Tibial nerve (tissue), 4 donors: ENCODE measurements at regions not wholly inside any gene's neighbourhood (a gene's known extent, or its start where the extent isn't known, plus 50 kb on each side); places are given as distances from the start of the nearest gene placed in this dataset.

ENCODE experiments used
- DNase-seq, 2 donors: peaks; one replicate each; pipeline ENCODE4 v3.0.0-alpha.2; 2019; ENCODE audit warnings: low spot score in 2 of 2
- H3K27ac ChIP-seq, 4 donors: fragments of 200-600 bp; sonication (generic) in 3 of 4; one replicate each; pipeline ENCODE4 v1.5.1; 2017 to 2019; ENCODE audit warnings: mild to moderate bottlenecking in 1 of 4
- H3K27me3 ChIP-seq, 2 donors: fragments of 200-600 bp; sonication (generic) in 1 of 2; one replicate each; pipeline versions ENCODE4 v1.5.1 to v1.6.0; 2017 to 2019
- H3K36me3 ChIP-seq, 3 donors: fragments of 200-600 bp; sonication (generic); one replicate each; pipeline ENCODE4 v1.5.1; 2018 to 2019
- H3K4me1 ChIP-seq, 4 donors: fragments of 200-600 bp; sonication (generic) in 3 of 4; one replicate each; pipeline ENCODE4 v1.5.1; 2017 to 2019
- H3K4me3 ChIP-seq, 4 donors: fragments of 200-600 bp; sonication (generic) in 3 of 4; one replicate each; pipeline ENCODE4 v1.5.1; 2017 to 2019; ENCODE audit warnings: mild to moderate bottlenecking in 1 of 4, moderate library complexity in 1 of 4
- H3K9me3 ChIP-seq, 4 donors: fragments of 200-600 bp; sonication (generic) in 3 of 4; one replicate each; pipeline ENCODE4 v1.5.1; 2017 to 2019
- CTCF ChIP-seq, 5 experiments: fragments of 200-600 bp in 3 of 5; fragments of 450-650 bp in 2 of 5; sonication (generic) in 3 of 5; IDR thresholded peaks; one replicate each; pipeline ENCODE4 v1.5.1; 2016 to 2019; ENCODE audit warnings: antibody characterized with exemption in 5 of 5, mild to moderate bottlenecking in 3 of 5, moderate library complexity in 2 of 5
- EP300 ChIP-seq, 2 donors: sonication (generic); formaldehyde crosslinking; IDR thresholded peaks; one replicate each; pipeline ENCODE4 v1.6.1; 2017; ENCODE audit warnings: antibody characterized with exemption in 2 of 2, mild to moderate bottlenecking in 1 of 2
- POLR2A ChIP-seq, 2 donors: fragments of 450-650 bp; IDR thresholded peaks; one replicate each; pipeline ENCODE4 v1.6.1; 2017; ENCODE audit warnings: antibody characterized with exemption in 2 of 2, mild to moderate bottlenecking in 2 of 2, moderate library complexity in 2 of 2
- WGBS, 2 donors: methylation state at CpG; one replicate each; pipeline ENCODE4 v1.1.5; 2018; 5-methylcytosine and 5-hydroxymethylcytosine counted together

GRCh38 chr2:111636905-111637304 is 247.1 kb downstream of the ANAPC1 start:
- TF ChIP-seq CTCF (IDR thresholded peaks at IDR 0.05) (no peak), POLR2A (IDR thresholded peaks at IDR 0.05) (no peak), EP300 (IDR thresholded peaks at IDR 0.05) (no peak)
- DNase-seq, result no peak
- Histone ChIP-seq H3K9me3 (peaks cover 0 to 21% (median 0%) of the 10 kb centered on the region in 4 donors), H3K4me1 (no peaks in the 10 kb centered on the region), H3K27me3 (no peaks in the 10 kb centered on the region), H3K4me3 (no peak overlapping the region), H3K36me3 (no peaks in the 10 kb centered on the region), H3K27ac (no peak overlapping the region)
- 92 to 95% methylated on average over 5 of the region's 5 CpGs for WGBS, 2 donors

GRCh38 chr2:111638274-111638877 is 245.6 kb downstream of the ANAPC1 start:
- Histone ChIP-seq H3K27ac (no peak overlapping the region), H3K36me3 (no peaks in the 10 kb centered on the region), H3K4me3 (no peak overlapping the region), H3K9me3 (peaks cover 0 to 21% (median 0%) of the 10 kb centered on the region in 4 donors), H3K4me1 (no peaks in the 10 kb centered on the region), H3K27me3 (no peaks in the 10 kb centered on the region)
- no peak for TF ChIP-seq EP300 (IDR thresholded peaks at IDR 0.05)
- TF ChIP-seq POLR2A (IDR thresholded peaks at IDR 0.05), result no peak
- TF ChIP-seq CTCF (IDR thresholded peaks at IDR 0.05), result no peak
- no peak for DNase-seq
- WGBS, 2 donors, result 79 to 89% methylated on average over 4 of the region's 4 CpGs

DNA sequence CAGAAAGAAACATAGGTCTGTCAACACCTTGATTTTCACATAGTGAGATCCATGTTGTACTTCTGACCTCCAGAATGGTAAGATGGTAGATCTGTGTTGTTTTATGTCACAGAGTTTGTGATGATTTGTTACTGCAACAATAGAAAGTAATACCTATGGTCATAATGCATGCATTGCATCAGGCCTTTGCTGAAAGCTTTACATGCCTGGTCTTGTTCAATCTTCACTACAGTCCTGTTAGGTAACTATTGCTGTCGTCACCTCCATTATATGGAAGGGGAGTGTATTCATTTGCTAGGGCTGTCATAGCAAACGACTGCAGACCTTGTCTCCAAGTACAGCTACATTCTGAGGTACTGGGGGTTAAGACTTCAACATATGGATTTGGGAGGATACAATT is 243.5 kb downstream of the ANAPC1 start:
- DNase-seq, result no peak
- H3K9me3 ChIP-seq, result peaks cover 0 to 21% (median 0%) of the 10 kb centered on the region in 4 donors
- H3K36me3 ChIP-seq, result no peaks in the 10 kb centered on the region
- H3K27me3 ChIP-seq, result no peaks in the 10 kb centered on the region
- TF ChIP-seq POLR2A (IDR thresholded peaks at IDR 0.05) (no peak), EP300 (IDR thresholded peaks at IDR 0.05) (no peak), CTCF (IDR thresholded peaks at IDR 0.05) (no peak)
- whole genome bisulfite sequencing, 2 donors, result 88 to 92% methylated on average over 2 of the region's 2 CpGs
- no peak overlapping the region for H3K27ac ChIP-seq
- H3K4me3 ChIP-seq, result no peak overlapping the region
- no peaks in the 10 kb centered on the region for H3K4me1 ChIP-seq

- Histone ChIP-seq H3K9me3 (peaks cover 0 to 35% (median 6%) of the 10 kb centered on the region in 4 donors), H3K4me3 (no peak overlapping the region), H3K4me1 (no peaks in the 10 kb centered on the region), H3K27me3 (no peaks in the 10 kb centered on the region), H3K36me3 (no peaks in the 10 kb centered on the region), H3K27ac (no peak overlapping the region)
- no peak for TF ChIP-seq POLR2A (IDR thresholded peaks at IDR 0.05)
- TF ChIP-seq EP300 (IDR thresholded peaks at IDR 0.05), result no peak
- no peak for TF ChIP-seq CTCF (IDR thresholded peaks at IDR 0.05)
- DNase-seq, result no peak
- WGBS, 2 donors, result 88 to 91% methylated on average over 2 of the region's 2 CpGs
Observed at GRCh38 chr2:111642586-111643327, 241.2 kb downstream of the ANAPC1 start.

GRCh38 chr2:111643759-111644158 is 240.2 kb downstream of the ANAPC1 start:
- DNase-seq, result no peak
- Histone ChIP-seq H3K9me3 (peaks cover 0 to 26% (median 6%) of the 10 kb centered on the region in 4 donors), H3K4me3 (no peak overlapping the region), H3K27me3 (no peaks in the 10 kb centered on the region), H3K27ac (no peak overlapping the region), H3K4me1 (no peaks in the 10 kb centered on the region), H3K36me3 (no peaks in the 10 kb centered on the region)
- TF ChIP-seq POLR2A (IDR thresholded peaks at IDR 0.05) (no peak), CTCF (IDR thresholded peaks at IDR 0.05) (no peak), EP300 (IDR thresholded peaks at IDR 0.05) (no peak)
- 87 to 100% methylated on average over 1 of the region's 1 CpG for WGBS, 2 donors
